GM20000 (cell line): ENCODE measurements at regions not wholly inside any gene's neighbourhood (a gene's known extent, or its start where the extent isn't known, plus 50 kb on each side); places are given as distances from the start of the nearest gene placed in this dataset.
"Not testable (repeated sequence)": the region's sequence is repeated elsewhere in the genome, so short reads cannot be mapped to it uniquely, and the experiment has no call there.

Experiments used
- DNase-seq: peaks from one replicate; pipeline ENCODE4 v3.0.0; 2012; ENCODE audit warnings: low spot score
- CTCF ChIP-seq: IDR thresholded peaks from 2 replicates; pipeline ENCODE4 v1.5.1; 2012; ENCODE audit warnings: mild to moderate bottlenecking, control low read depth; ENCODE audit errors: extremely low read depth, missing control alignments

DNA sequence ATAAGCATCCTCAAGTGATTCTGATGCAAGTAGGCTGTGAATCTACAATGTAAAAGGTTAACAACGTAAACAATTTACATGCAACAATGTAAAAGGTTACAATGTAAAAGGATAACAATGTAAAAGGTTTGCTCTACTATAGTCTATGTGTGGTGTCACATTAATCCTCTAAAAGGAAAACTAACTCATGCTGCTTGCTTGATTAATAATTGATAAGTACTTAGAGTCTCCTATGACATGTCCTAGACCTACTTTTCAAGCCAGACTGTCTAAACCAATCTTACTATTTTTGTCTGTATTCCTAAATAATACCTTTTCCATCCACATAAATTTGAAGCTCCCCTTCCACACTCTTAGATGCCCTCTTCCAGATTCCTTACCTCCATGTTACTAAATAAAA lies 606.8 kb downstream of the LTN1 start:
- DNase-seq: no peak
- TF ChIP-seq CTCF: no peak

DNA sequence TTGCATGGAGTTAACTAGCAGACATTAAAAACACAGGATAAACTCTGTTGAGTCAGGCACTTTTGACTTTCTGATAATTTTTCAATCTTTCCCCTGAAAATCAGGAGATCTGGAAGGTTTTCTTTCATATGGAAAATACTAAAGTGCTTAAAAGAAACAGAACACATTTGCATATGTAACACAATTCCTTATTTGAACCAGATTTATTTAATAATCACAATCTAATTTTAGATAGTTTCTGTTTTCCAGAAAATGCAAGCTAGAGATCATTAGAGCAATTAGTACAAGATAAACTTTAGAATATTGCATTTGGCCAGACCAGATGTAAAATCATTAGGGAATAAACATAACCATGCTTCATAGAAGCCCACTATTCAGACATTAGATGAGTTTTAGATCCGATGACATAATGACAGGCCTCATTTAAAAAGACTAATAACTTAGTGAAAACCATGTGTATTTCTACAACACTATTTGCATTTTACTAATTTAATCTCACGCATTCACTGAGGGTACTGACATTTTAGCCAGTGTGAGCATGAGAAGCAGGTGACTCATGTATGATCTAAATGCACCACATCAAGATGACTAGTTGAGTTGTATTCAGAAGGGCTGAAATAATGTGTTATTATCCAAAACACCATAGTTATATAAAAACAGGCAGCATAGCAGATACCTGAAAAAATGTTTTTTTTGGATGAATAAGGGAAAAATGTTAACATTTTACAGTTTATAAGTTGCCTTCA lies 611.5 kb downstream of the LTN1 start:
- DNase-seq: not testable (repeated sequence)

- no peak for TF ChIP-seq CTCF
- DNase-seq: no peak
Measured at GRCh38 chr21:28380241-28380640, 612.4 kb downstream of the LTN1 start.

GRCh38 chr21:28378026-28378425 lies 614.7 kb downstream of the LTN1 start:
- DNase-seq: no peak
- no peak for TF ChIP-seq CTCF

- no peak for TF ChIP-seq CTCF
- DNase-seq: no peak
Measured at GRCh38 chr21:28375708-28376385, 616.8 kb downstream of the LTN1 start.

GRCh38 chr21:28374881-28375280 lies 617.8 kb downstream of the LTN1 start:
- TF ChIP-seq CTCF: no peak
- no peak for DNase-seq

DNA sequence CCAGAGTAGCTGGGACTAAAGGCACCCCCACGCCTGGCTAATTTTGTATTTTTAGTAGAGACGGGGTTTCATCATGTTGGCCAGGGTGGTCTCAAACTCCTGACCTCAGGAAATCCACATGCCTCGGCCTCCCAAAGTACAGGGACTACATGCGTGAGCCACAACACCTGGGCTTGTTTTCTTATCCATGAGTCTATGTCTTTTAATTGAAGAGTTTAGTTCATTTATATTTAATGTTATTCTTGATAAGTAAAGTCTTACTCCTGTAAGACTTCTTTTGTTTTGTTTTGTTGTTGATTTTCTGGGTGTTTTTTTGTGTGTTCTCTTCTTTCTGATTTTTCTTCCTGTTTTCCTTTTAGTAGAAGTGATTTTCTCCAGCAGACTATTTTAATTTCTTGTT lies 621.0 kb downstream of the LTN1 start:
- TF ChIP-seq CTCF: no peak
- no peak for DNase-seq

DNA sequence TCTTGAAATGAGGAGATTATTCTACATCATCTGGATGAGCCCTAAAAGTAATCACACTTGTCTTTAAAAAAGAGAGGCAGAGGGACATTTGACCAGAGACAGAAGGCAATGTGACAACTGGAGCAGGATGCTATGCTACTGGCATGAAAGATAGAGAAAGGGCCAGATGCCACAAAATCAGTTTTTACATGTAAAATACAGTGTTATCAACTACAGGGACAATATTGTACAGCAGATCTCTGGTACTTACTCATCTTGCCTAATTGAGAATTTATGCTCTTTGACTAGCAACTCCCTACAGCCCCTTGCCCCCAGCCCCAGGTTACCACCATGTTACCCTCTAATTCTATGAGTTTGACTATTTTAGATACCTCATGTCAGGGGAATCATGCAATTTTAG lies 633.4 kb downstream of the LTN1 start:
- no peak for TF ChIP-seq CTCF
- DNase-seq: no peak
